HepG2 (cell line): ENCODE measurements at regions not wholly inside any gene's neighbourhood (a gene's known extent, or its start where the extent isn't known, plus 50 kb on each side); places are given as distances from the start of the nearest gene placed in this dataset.

Experiments used
- AGO1 ChIP-seq: fragments of 200-400 bp; formaldehyde crosslinking; IDR thresholded peaks from 2 replicates; pipeline ENCODE4 v1.6.1; 2017; ENCODE audit warnings: mild to moderate bottlenecking, low read depth, low read length, moderate library complexity; ENCODE audit not compliant: poor library complexity, severe bottlenecking
- CC2D1A ChIP-seq: sonication (generic); formaldehyde crosslinking; IDR thresholded peaks from 2 replicates; pipeline ENCODE4 v1.8.1; 2023; ENCODE audit warnings: mild to moderate bottlenecking, missing genetic modification reagents
- JUND ChIP-seq: sonication (generic); formaldehyde crosslinking; IDR thresholded peaks from 2 replicates; pipeline ENCODE4 v1.8.0; 2022; ENCODE audit warnings: mild to moderate bottlenecking, missing genetic modification reagents
- NCOA1 ChIP-seq: sonication (generic); formaldehyde crosslinking; IDR thresholded peaks from 2 replicates; pipeline ENCODE4 v1.9.0; 2021; ENCODE audit warnings: missing genetic modification reagents
- NR2F6 ChIP-seq, 2 experiments: IDR thresholded peaks; 2 replicates each; pipeline ENCODE4 v1.6.1; 2016; ENCODE audit warnings: antibody characterized with exemption in 1 of 2, mild to moderate bottlenecking in 1 of 2
- POLR2G ChIP-seq: fragments of 200-400 bp; formaldehyde crosslinking; IDR thresholded peaks from 2 replicates; pipeline ENCODE4 v1.6.1; 2018; ENCODE audit warnings: mild to moderate bottlenecking, low read depth, low read length, moderate library complexity
- RAD21 ChIP-seq: fragments of 450-650 bp; formaldehyde crosslinking; IDR thresholded peaks from 2 replicates; pipeline ENCODE4 v1.5.0; 2020; ENCODE audit warnings: mild to moderate bottlenecking
- RFXANK ChIP-seq: IDR thresholded peaks from 2 replicates; pipeline ENCODE4 v1.6.1; 2016
- TBL1XR1 ChIP-seq: fragments of 150-350 bp; IDR thresholded peaks from 2 replicates; pipeline ENCODE4 v1.6.1; 2014; ENCODE audit warnings: borderline replicate concordance, low read length; ENCODE audit not compliant: partially characterized antibody
- ZNF3 ChIP-seq: IDR thresholded peaks from 2 replicates; pipeline ENCODE4 v1.7.0; 2017; ENCODE audit warnings: inconsistent platforms
- ZNF839 ChIP-seq: sonication (generic); formaldehyde crosslinking; IDR thresholded peaks from 2 replicates; pipeline ENCODE4 v1.4.0; 2020; ENCODE audit warnings: missing genetic modification reagents, mild to moderate bottlenecking, borderline replicate concordance
- TF ChIP-seq, protein P1 (sequence below): sonication (generic); formaldehyde crosslinking; IDR thresholded peaks from 2 replicates; pipeline ENCODE4 v1.5.0; 2020; ENCODE audit warnings: mild to moderate bottlenecking, missing genetic modification reagents
- TF ChIP-seq, protein P2 (sequence below), 2 experiments: sonication (generic) in 1 of 2; formaldehyde crosslinking in 1 of 2; IDR thresholded peaks; 2 replicates each; pipeline versions ENCODE4 v1.4.0 to v1.6.1; 2016 to 2020; ENCODE audit warnings: borderline replicate concordance in 1 of 2, low read depth in 1 of 2, mild to moderate bottlenecking in 1 of 2, missing genetic modification reagents in 1 of 2
- TF ChIP-seq, protein P3 (sequence below): sonication (generic); formaldehyde crosslinking; IDR thresholded peaks from 2 replicates; pipeline ENCODE4 v1.5.1; 2020; ENCODE audit warnings: mild to moderate bottlenecking, missing genetic modification reagents, moderate library complexity
- TF ChIP-seq, protein P4 (sequence below): sonication (generic); formaldehyde crosslinking; IDR thresholded peaks from 2 replicates; pipeline ENCODE4 v1.5.0; 2020; ENCODE audit warnings: mild to moderate bottlenecking, missing genetic modification reagents, moderate library complexity

DNA sequence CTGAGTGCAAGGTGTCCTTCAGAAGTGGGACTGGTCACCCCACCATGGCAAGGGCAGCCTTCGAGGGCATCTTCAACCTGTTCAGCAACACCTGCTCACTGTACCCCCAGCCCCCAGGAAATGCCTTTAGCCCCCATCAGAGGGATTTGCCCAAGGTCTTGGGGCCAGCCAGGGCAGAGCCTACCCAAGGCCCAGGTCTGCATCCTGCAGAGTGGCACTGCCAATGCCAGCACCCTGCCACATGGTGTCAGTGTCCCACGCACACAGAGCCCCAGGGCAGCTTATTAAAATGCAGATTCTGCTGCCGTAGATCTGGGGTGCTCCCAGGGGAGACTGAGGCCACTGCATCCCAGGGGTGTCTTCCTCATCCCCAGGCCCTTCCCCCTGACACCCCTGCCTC, 106.2 kb upstream of the KCTD7 start (continued):
- TF ChIP-seq TBL1XR1 (no peak), NCOA1 (CRISPR knock-in tag) (no peak), JUND (CRISPR knock-in tag) (0 out of 2 replicates have a peak, but pooled peaks have one; percentile 37), NR2F6 (IDR thresholded peaks at IDR 0.05) (no peak), NR2F6 (CRISPR knock-in tag; IDR thresholded peaks at IDR 0.05) (no peak), CC2D1A (CRISPR knock-in tag) (no peak), RAD21 (CRISPR knock-in tag) (peak; percentile 53; the same call in 1 of the 2 replicates), ZNF839 (CRISPR knock-in tag) (0 out of 2 replicates have a peak, but pooled peaks have one; percentile 54), ZNF3 (no peak), RFXANK (CRISPR knock-in tag) (no peak), POLR2G (peak; percentile 46), AGO1 (peak; percentile 36)
- TF ChIP-seq, protein P1, sequence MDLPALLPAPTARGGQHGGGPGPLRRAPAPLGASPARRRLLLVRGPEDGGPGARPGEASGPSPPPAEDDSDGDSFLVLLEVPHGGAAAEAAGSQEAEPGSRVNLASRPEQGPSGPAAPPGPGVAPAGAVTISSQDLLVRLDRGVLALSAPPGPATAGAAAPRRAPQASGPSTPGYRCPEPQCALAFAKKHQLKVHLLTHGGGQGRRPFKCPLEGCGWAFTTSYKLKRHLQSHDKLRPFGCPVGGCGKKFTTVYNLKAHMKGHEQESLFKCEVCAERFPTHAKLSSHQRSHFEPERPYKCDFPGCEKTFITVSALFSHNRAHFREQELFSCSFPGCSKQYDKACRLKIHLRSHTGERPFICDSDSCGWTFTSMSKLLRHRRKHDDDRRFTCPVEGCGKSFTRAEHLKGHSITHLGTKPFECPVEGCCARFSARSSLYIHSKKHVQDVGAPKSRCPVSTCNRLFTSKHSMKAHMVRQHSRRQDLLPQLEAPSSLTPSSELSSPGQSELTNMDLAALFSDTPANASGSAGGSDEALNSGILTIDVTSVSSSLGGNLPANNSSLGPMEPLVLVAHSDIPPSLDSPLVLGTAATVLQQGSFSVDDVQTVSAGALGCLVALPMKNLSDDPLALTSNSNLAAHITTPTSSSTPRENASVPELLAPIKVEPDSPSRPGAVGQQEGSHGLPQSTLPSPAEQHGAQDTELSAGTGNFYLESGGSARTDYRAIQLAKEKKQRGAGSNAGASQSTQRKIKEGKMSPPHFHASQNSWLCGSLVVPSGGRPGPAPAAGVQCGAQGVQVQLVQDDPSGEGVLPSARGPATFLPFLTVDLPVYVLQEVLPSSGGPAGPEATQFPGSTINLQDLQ (CRISPR knock-in tag): no peak
- TF ChIP-seq, protein P2, sequence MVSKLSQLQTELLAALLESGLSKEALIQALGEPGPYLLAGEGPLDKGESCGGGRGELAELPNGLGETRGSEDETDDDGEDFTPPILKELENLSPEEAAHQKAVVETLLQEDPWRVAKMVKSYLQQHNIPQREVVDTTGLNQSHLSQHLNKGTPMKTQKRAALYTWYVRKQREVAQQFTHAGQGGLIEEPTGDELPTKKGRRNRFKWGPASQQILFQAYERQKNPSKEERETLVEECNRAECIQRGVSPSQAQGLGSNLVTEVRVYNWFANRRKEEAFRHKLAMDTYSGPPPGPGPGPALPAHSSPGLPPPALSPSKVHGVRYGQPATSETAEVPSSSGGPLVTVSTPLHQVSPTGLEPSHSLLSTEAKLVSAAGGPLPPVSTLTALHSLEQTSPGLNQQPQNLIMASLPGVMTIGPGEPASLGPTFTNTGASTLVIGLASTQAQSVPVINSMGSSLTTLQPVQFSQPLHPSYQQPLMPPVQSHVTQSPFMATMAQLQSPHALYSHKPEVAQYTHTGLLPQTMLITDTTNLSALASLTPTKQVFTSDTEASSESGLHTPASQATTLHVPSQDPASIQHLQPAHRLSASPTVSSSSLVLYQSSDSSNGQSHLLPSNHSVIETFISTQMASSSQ (IDR thresholded peaks at IDR 0.05; ENCODE audit: low read depth): no peak
- TF ChIP-seq, protein P2 (CRISPR knock-in tag; IDR thresholded peaks at IDR 0.05; ENCODE audit: borderline replicate concordance): 0 out of 2 replicates have a peak, but pooled peaks have one; percentile 26
- TF ChIP-seq, protein P3, sequence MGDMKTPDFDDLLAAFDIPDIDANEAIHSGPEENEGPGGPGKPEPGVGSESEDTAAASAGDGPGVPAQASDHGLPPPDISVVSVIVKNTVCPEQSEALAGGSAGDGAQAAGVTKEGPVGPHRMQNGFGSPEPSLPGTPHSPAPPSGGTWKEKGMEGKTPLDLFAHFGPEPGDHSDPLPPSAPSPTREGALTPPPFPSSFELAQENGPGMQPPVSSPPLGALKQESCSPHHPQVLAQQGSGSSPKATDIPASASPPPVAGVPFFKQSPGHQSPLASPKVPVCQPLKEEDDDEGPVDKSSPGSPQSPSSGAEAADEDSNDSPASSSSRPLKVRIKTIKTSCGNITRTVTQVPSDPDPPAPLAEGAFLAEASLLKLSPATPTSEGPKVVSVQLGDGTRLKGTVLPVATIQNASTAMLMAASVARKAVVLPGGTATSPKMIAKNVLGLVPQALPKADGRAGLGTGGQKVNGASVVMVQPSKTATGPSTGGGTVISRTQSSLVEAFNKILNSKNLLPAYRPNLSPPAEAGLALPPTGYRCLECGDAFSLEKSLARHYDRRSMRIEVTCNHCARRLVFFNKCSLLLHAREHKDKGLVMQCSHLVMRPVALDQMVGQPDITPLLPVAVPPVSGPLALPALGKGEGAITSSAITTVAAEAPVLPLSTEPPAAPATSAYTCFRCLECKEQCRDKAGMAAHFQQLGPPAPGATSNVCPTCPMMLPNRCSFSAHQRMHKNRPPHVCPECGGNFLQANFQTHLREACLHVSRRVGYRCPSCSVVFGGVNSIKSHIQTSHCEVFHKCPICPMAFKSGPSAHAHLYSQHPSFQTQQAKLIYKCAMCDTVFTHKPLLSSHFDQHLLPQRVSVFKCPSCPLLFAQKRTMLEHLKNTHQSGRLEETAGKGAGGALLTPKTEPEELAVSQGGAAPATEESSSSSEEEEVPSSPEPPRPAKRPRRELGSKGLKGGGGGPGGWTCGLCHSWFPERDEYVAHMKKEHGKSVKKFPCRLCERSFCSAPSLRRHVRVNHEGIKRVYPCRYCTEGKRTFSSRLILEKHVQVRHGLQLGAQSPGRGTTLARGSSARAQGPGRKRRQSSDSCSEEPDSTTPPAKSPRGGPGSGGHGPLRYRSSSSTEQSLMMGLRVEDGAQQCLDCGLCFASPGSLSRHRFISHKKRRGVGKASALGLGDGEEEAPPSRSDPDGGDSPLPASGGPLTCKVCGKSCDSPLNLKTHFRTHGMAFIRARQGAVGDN (CRISPR knock-in tag): 0 out of 2 replicates have a peak, but pooled peaks have one; percentile 28
- TF ChIP-seq, protein P4, sequence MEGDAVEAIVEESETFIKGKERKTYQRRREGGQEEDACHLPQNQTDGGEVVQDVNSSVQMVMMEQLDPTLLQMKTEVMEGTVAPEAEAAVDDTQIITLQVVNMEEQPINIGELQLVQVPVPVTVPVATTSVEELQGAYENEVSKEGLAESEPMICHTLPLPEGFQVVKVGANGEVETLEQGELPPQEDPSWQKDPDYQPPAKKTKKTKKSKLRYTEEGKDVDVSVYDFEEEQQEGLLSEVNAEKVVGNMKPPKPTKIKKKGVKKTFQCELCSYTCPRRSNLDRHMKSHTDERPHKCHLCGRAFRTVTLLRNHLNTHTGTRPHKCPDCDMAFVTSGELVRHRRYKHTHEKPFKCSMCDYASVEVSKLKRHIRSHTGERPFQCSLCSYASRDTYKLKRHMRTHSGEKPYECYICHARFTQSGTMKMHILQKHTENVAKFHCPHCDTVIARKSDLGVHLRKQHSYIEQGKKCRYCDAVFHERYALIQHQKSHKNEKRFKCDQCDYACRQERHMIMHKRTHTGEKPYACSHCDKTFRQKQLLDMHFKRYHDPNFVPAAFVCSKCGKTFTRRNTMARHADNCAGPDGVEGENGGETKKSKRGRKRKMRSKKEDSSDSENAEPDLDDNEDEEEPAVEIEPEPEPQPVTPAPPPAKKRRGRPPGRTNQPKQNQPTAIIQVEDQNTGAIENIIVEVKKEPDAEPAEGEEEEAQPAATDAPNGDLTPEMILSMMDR (CRISPR knock-in tag): peak; percentile 64
